LNCAP (cell line): ENCODE measurements at regions not wholly inside any gene's neighbourhood (a gene's known extent, or its start where the extent isn't known, plus 50 kb on each side); places are given as distances from the start of the nearest gene placed in this dataset.

Experiments used
- TF ChIP-seq, protein P1 (sequence below): fragments of 450-650 bp; IDR thresholded peaks from 2 replicates; pipeline ENCODE4 v1.5.1; 2017; ENCODE audit warnings: mild to moderate bottlenecking

DNA sequence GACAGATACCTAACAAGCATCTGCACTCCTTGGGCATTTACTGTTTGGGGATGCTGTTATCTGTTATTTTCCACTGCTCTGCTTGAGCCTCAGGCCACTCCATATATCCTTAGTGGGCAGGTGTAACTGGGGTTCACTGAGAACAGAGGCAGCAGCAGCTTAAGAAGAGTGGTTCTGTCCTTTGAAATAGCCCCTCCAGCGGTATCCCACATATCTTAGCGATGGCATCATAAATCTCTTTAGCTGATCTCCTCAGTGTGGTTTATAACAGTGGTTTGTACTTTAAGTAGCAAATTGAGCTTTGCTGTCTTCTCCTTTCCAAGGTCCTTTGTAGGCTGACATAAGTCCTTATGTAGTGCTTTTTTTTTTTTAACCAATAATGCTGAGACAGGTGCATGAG lies 79.7 kb upstream of the RPRM start:
- TF ChIP-seq, protein P1, sequence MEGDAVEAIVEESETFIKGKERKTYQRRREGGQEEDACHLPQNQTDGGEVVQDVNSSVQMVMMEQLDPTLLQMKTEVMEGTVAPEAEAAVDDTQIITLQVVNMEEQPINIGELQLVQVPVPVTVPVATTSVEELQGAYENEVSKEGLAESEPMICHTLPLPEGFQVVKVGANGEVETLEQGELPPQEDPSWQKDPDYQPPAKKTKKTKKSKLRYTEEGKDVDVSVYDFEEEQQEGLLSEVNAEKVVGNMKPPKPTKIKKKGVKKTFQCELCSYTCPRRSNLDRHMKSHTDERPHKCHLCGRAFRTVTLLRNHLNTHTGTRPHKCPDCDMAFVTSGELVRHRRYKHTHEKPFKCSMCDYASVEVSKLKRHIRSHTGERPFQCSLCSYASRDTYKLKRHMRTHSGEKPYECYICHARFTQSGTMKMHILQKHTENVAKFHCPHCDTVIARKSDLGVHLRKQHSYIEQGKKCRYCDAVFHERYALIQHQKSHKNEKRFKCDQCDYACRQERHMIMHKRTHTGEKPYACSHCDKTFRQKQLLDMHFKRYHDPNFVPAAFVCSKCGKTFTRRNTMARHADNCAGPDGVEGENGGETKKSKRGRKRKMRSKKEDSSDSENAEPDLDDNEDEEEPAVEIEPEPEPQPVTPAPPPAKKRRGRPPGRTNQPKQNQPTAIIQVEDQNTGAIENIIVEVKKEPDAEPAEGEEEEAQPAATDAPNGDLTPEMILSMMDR: no peak

DNA sequence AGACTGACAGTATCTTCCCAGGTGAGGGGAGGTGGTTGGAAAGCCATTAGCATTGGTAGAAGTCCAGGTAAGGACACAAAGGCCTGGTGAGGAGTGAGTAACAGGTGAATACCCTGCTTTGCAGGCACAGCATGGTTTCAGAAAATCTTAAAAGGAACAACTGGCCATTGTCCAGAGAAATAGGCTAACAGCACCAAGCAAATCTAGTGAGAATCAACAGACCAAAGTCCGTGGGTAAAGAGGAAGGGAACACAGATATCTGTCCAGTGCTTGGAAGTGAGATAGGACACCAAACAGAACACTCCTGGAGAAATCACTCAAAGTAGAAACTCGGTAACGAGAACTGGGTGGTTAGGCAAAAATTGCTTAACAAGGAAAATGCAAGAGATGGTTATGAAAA lies 88.8 kb upstream of the RPRM start:
- TF ChIP-seq, protein P1: no peak

DNA sequence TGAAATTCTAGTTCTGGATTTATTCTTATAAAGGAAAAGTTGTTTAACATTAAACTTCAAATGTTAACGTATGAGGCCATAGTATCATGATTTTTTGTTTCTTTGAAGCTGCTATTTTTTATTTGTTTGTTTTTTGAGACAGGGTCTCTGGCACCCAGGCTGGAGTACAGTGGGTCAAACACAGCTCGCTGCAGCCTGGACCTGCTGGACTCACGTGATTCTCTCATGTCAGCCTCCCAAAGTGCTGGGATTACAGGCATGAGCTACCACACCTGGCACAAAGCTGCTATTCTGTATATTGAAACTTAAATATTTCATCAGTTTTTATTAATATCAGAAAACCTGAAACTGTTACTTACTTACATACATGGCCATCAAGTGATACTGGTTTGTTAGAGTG lies 89.5 kb upstream of the RPRM start:
- TF ChIP-seq, protein P1: no peak

DNA sequence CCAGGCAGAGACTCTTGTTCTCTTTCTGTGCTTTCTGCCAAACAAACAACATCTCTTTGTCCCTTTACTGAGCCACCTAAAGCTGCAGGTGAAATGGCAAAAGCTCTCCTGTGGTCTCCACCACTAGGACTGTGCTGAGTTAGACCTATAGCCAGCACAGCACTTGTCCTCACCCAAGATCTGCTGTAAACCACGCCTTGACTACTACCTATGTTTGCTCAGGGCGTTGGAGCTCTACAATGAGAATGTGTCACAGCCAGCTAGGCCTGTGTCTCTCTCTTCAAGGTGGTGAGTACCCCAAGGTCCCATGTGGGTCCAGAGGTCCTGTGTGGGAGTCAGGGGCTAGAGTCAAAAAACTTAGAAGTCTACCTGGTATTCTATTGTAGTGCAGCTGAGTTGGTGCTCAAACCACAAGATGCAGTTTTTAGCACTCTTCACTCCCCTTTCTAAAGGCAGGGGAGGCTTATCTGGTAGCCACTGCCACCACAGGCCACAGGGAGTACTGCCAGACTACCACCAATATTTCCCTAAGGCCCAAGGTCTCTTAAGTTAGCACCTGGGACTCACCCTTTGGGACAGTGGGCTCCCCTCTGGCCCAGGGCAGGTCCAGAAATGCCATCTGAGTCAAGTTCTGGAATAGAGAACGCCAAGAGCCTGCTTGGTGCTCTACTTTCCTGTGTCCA lies 96.8 kb upstream of the RPRM start:
- TF ChIP-seq, protein P1: no peak

DNA sequence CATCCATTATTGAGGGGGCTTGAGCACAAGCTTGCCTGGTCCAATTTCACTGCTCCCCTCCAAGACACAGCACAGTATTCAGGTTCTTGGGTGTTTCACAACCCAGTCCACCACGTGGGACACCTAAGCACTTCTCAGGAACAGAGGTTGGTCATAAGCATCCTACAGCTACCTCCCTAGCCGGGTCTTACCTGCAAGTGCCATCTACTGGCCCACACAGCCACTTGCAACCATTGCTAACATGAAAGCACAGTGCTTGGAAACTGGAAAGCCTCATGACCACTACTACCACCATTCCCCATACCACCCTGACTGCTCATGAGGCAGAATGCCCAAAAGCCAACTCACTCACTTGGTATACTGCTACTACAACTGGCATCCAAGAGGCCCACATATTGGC lies 105.7 kb upstream of the RPRM start:
- TF ChIP-seq, protein P1: no peak

DNA sequence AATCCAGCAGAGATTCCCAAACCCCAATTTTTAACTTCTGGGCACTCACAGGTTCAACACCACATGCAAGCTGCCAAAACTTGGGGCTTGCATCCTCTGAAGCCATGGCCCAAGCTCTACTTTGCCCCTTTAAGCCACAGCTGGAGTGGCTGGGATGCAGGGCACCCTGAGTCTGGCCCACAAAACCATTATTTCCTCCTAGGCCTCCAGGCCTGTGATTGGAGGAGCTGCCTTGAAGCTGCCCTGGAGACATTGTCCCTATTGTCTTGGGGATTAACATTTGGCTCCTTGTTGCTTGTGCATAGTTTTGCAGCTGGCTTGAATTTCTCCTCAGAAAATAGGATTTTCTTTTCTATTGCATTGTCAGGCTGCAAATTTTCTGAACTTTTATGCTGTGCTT lies 109.8 kb upstream of the RPRM start:
- TF ChIP-seq, protein P1: no peak

DNA sequence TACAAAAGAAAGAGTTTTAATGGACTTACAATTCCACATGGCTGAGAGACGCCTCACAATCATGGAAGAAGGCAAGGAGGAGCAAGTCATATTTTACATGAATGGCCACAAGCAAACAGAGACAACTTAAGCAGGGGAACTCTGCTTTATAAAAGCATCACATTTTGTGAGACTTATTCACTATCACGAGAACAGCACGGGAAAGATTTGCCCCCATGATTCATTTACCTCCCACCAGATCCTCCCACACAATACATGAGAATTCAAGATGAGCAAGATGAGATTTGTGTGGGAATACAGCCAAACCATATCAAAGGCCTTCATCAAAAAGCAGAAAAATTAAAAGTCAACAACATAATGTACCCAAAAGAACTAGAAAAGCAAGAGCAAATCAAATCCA lies 111.0 kb upstream of the RPRM start:
- TF ChIP-seq, protein P1: no peak

DNA sequence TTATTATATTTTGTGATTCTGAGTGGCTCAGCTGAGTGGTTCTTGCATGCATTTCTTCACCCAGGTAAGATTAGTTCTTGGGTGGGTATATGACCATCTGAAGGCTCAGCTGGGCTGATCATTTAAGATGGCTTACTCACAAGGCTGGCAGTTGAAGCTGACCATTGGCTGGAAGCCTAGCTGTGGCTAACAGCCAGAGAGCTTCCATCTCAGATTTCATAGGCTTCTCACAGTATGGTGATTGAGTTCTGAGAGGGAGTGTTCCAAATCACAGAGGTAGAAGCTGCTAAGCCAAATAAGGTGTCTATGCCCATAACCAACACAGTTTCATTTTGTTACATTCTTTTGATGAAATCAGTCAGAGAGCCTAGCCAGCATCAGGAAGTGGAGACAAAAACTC lies 117.4 kb upstream of the RPRM start:
- TF ChIP-seq, protein P1: no peak
